ENCODE measurements at regions not wholly inside any gene's neighbourhood (a gene's known extent, or its start where the extent isn't known, plus 50 kb on each side); places are given as distances from the start of the nearest gene placed in this dataset.

DNA sequence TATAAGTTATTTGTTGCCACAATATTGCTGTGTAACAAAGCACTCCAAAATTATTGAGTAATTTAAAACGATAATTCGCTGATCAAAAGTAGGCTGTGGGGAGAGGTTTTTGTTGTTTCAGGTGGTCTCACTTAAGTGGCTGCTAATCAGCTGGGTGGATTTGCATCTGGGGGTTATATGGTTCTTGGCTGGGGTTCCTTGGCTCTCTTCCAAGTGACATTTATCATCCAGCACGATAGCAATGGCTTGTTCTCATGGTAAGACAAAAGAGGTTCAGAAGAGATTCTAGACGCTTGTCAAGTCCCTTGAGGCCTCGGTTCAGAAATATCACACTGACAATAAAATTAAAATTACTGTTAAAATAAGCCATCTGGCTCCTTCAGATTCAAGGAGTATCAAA is 1648.8 kb downstream of the GRIK2 start:
- Histone ChIP-seq H3K4me1 (no peaks in the 10 kb centered on the region), H3K27ac (no peak overlapping the region), H3K36me3 (no peaks in the 10 kb centered on the region), H3K9me3 (no peaks in the 10 kb centered on the region), H3K27me3 (no peaks in the 10 kb centered on the region), H3K4me3 (no peak overlapping the region)
- TF ChIP-seq, protein P1, sequence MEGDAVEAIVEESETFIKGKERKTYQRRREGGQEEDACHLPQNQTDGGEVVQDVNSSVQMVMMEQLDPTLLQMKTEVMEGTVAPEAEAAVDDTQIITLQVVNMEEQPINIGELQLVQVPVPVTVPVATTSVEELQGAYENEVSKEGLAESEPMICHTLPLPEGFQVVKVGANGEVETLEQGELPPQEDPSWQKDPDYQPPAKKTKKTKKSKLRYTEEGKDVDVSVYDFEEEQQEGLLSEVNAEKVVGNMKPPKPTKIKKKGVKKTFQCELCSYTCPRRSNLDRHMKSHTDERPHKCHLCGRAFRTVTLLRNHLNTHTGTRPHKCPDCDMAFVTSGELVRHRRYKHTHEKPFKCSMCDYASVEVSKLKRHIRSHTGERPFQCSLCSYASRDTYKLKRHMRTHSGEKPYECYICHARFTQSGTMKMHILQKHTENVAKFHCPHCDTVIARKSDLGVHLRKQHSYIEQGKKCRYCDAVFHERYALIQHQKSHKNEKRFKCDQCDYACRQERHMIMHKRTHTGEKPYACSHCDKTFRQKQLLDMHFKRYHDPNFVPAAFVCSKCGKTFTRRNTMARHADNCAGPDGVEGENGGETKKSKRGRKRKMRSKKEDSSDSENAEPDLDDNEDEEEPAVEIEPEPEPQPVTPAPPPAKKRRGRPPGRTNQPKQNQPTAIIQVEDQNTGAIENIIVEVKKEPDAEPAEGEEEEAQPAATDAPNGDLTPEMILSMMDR (IDR thresholded peaks at IDR 0.05): no peak
- TF ChIP-seq POLR2AphosphoS5 (IDR thresholded peaks at IDR 0.05; ENCODE audit: insufficient read depth in 1 of 2, low read depth in 1 of 2) (no peak), POLR2A (IDR thresholded peaks at IDR 0.05) (no peak)
- DNase-seq (ENCODE audit: extremely low spot score in 2 of 2): no peak
- intact Hi-C loops (cut with DNase I): no loop called here

- Histone ChIP-seq H3K27ac (no peak overlapping the region), H3K27me3 (no peaks in the 10 kb centered on the region), H3K4me1 (no peaks in the 10 kb centered on the region), H3K9me3 (no peaks in the 10 kb centered on the region), H3K36me3 (no peaks in the 10 kb centered on the region), H3K4me3 (no peak overlapping the region)
- intact Hi-C loops (cut with DNase I): no loop called here
- TF ChIP-seq POLR2AphosphoS5 (IDR thresholded peaks at IDR 0.05; ENCODE audit: insufficient read depth in 1 of 2, low read depth in 1 of 2) (no peak), POLR2A (IDR thresholded peaks at IDR 0.05) (no peak)
- TF ChIP-seq, protein P1 (IDR thresholded peaks at IDR 0.05): no peak
- DNase-seq (ENCODE audit: extremely low spot score in 2 of 2): no peak
Observed at GRCh38 chr6:103036846-103037245, 1643.3 kb downstream of the GRIK2 start.

DNA sequence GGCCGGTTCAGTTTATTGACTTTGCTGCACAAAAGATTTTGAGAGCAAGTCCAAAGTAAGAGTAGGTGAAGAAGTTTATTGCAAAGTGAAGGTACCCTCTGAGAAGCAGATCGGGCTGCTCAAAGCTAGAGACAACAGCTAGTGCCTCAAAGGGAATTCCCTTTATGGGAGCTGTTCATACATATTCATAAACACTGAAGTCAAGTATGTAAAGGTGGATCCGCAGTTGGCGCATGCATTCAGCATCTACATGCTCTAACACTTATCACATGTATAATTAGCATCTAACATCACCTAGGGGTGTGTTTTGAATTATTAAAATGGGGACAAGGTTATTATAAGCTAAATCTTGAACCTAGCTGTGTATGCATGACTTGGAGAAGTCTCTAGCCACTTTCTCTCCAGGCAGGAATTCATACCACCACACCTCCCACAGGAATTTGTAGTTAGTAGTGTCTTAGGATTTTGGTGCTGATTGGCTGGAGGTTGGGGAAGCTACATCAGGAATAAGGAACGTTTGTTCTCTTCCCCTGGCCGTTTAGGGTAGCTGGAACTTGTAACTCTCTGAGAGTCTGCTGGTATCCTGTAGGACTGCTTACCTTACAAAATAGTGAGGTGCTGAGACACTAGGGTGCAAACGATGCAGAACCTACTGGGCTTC is 1633.9 kb downstream of the GRIK2 start:
- H3K27ac ChIP-seq: no peak overlapping the region
- no peak for TF ChIP-seq POLR2AphosphoS5 (IDR thresholded peaks at IDR 0.05; ENCODE audit: insufficient read depth in 1 of 2, low read depth in 1 of 2)
- TF ChIP-seq, protein P1 (IDR thresholded peaks at IDR 0.05): no peak
- no peak for TF ChIP-seq POLR2A (IDR thresholded peaks at IDR 0.05)
- no peaks in the 10 kb centered on the region for H3K4me1 ChIP-seq
- no peak for DNase-seq (ENCODE audit: extremely low spot score in 2 of 2)
- no peaks in the 10 kb centered on the region for H3K9me3 ChIP-seq
- intact Hi-C loops (cut with DNase I): no loop called here
- H3K36me3 ChIP-seq: no peaks in the 10 kb centered on the region
- no peaks in the 10 kb centered on the region for H3K27me3 ChIP-seq
- H3K4me3 ChIP-seq: no peak overlapping the region

DNA sequence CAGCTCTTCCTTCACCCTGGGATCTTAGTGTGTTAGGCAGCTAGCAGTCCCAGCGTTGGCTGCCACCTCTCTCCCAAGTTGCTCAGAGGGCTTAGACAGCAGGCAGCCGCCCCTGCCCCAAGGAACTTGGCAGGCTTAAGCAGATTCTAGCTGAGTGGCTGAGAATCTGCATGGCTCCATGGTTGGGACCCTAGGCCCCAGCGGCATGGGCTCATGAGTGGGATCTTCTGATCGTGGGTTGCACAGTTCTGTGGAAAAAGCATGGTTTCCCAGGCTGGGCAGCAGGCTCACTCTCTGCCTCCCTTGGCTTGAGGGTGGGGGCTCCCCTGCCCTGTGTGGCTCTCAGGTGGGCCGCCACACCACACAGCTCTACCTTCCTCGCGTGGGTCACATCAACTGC is 1624.9 kb downstream of the GRIK2 start:
- H3K27me3 ChIP-seq: no peaks in the 10 kb centered on the region
- H3K36me3 ChIP-seq: no peaks in the 10 kb centered on the region
- H3K9me3 ChIP-seq: no peaks in the 10 kb centered on the region
- intact Hi-C loops (cut with DNase I): no loop called here
- H3K4me1 ChIP-seq: no peaks in the 10 kb centered on the region
- no peak overlapping the region for H3K4me3 ChIP-seq
- no peak overlapping the region for H3K27ac ChIP-seq
- TF ChIP-seq, protein P1 (IDR thresholded peaks at IDR 0.05): no peak
- no peak for TF ChIP-seq POLR2A (IDR thresholded peaks at IDR 0.05)
- no peak for TF ChIP-seq POLR2AphosphoS5 (IDR thresholded peaks at IDR 0.05; ENCODE audit: insufficient read depth in 1 of 2, low read depth in 1 of 2)
- DNase-seq (ENCODE audit: extremely low spot score in 2 of 2): no peak

DNA sequence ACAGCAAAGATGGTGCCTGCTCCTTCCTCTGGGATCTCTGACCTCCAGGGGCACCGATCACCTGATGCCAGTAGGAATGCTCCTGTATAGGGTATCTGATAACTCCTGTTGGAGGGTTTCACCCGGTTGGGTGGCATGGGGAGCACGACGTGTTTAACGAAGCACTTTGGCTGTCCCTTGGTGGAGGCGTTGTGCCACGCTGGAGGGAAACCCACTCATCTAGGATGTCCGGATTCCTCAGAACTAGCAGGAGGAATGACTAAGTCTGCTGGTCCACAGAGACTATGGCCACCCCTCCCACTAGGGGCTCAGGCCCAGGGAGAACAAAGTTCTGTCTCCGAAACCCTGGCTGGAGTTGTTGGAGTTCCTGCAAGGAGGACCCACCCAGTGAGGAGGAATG is 1624.4 kb downstream of the GRIK2 start:
- intact Hi-C loops (cut with DNase I): no loop called here
- H3K27me3 ChIP-seq: no peaks in the 10 kb centered on the region
- no peaks in the 10 kb centered on the region for H3K9me3 ChIP-seq
- H3K4me1 ChIP-seq: no peaks in the 10 kb centered on the region
- no peak for DNase-seq (ENCODE audit: extremely low spot score in 2 of 2)
- H3K4me3 ChIP-seq: no peak overlapping the region
- no peak overlapping the region for H3K27ac ChIP-seq
- no peaks in the 10 kb centered on the region for H3K36me3 ChIP-seq
- TF ChIP-seq POLR2A (IDR thresholded peaks at IDR 0.05): no peak
- no peak for TF ChIP-seq POLR2AphosphoS5 (IDR thresholded peaks at IDR 0.05; ENCODE audit: insufficient read depth in 1 of 2, low read depth in 1 of 2)
